ENCODE measurements at regions not wholly inside any gene's neighbourhood (a gene's known extent, or its start where the extent isn't known, plus 50 kb on each side); places are given as distances from the start of the nearest gene placed in this dataset.

DNA sequence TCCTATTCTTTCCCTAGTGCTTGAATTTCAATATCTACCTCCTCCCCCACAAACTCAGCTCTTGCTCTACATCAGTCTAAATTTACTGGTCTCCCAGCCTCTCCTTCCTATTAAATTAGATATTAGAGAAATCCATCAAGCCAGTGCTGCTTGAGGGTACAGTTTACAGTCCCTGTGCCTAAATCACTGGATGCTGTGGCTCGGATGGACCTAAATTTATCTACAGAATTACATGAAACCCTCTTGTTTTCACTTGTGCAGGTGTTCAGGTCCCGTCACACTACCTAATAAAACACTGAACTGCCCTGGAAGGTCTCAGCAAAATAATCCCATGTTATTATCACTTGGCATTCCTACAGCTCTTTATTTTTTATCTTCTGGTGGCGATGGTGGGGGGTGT is 134.7 kb upstream of the E2F8 start:
- ATAC-seq (no peak), DNase-seq (no peak)
- TF ChIP-seq CTCF (IDR thresholded peaks at IDR 0.05) (no peak), POLR2A (IDR thresholded peaks at IDR 0.05) (no peak)
- H3K27ac ChIP-seq = no peak overlapping the region
- peaks cover 0 to 13% (median 5%) of the 10 kb centered on the region in 12 donors for H3K4me1 ChIP-seq
- no peaks in the 10 kb centered on the region for H3K27me3 ChIP-seq
- intact Hi-C loops (cut with DNase I) = no loop called here
- H3K4me3 ChIP-seq = no peak overlapping the region
- 86 to 98% (median 90%) methylated on average over 3 of the region's 3 CpGs for WGBS, 4 donors
- no peaks in the 10 kb centered on the region for H3K9me3 ChIP-seq
- H3K36me3 ChIP-seq = no peaks in the 10 kb centered on the region

GRCh38 chr11:19374151-19374569 is 133.4 kb upstream of the E2F8 start:
- H3K4me1 ChIP-seq = peaks cover 0 to 23% (median 15%) of the 10 kb centered on the region in 12 donors
- DNase-seq = no peak
- intact Hi-C loops (cut with DNase I) = no loop called here
- H3K27me3 ChIP-seq = no peaks in the 10 kb centered on the region
- no peaks in the 10 kb centered on the region for H3K9me3 ChIP-seq
- no peak overlapping the region for H3K27ac ChIP-seq
- H3K36me3 ChIP-seq = no peaks in the 10 kb centered on the region
- no peak overlapping the region for H3K4me3 ChIP-seq
- no peak for TF ChIP-seq POLR2A (IDR thresholded peaks at IDR 0.05)
- TF ChIP-seq CTCF (IDR thresholded peaks at IDR 0.05) = no peak
- 64 to 75% (median 69%) methylated on average over 1 of the region's 1 CpG for WGBS, 4 donors
- ATAC-seq = no peak

DNA sequence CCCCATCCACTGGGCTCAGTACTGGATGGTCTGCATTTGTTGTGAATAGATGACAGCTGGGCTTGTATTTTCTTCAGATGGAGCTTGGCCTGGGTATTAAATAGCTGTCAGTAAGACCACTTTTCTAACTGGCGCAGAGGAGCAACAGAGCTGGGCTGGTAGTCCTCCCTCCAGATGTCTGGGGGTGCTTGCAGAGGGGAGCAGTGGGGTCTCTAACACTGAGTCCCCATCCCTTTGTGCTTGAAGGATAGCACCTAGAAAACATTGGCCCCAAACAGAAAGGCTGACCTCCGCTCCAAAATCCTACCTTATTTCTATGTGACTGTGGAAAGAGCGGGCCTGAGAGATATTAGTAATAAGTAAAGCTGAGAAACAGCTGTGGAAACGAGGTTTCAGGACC is 131.6 kb upstream of the E2F8 start:
- 83 to 96% (median 94%) methylated on average over 3 to 4 of the region's 4 CpGs for WGBS, 4 donors
- TF ChIP-seq POLR2A (IDR thresholded peaks at IDR 0.05) (no peak), CTCF (IDR thresholded peaks at IDR 0.05) (no peak)
- DNase-seq (no peak), ATAC-seq (no peak)
- Histone ChIP-seq H3K9me3 (no peaks in the 10 kb centered on the region), H3K27ac (no peak overlapping the region), H3K4me1 (peaks cover 0 to 41% (median 22%) of the 10 kb centered on the region in 12 donors), H3K4me3 (no peak overlapping the region), H3K36me3 (no peaks in the 10 kb centered on the region), H3K27me3 (no peaks in the 10 kb centered on the region)
- intact Hi-C loops (cut with DNase I) = no loop called here

GRCh38 chr11:19370100-19370861 is 129.5 kb upstream of the E2F8 start:
- WGBS, 4 donors = 41 to 57% (median 46%) methylated on average over 7 of the region's 7 CpGs
- peak in 3 of 5 donors; percentile 35 to 65 (median 59) for DNase-seq
- peak overlapping the region in 7 of 12 donors; percentile 15 to 43 (median 21) for H3K27ac ChIP-seq
- peak; percentile 69 to 91 (median 83) for ATAC-seq
- no peaks in the 10 kb centered on the region for H3K36me3 ChIP-seq
- intact Hi-C loops (cut with DNase I) = no loop called here
- no peaks in the 10 kb centered on the region for H3K9me3 ChIP-seq
- TF ChIP-seq POLR2A (IDR thresholded peaks at IDR 0.05) (no peak), CTCF (IDR thresholded peaks at IDR 0.05) (no peak)
- no peak overlapping the region for H3K4me3 ChIP-seq
- H3K4me1 ChIP-seq = peaks cover 0 to 58% (median 22%) of the 10 kb centered on the region in 12 donors
- no peaks in the 10 kb centered on the region for H3K27me3 ChIP-seq
